ENCODE measurements at regions not wholly inside any gene's neighbourhood (a gene's known extent, or its start where the extent isn't known, plus 50 kb on each side); places are given as distances from the start of the nearest gene placed in this dataset.

- TF ChIP-seq REST (IDR thresholded peaks at IDR 0.05; ENCODE audit: insufficient replicate concordance, low read depth) (no peak), GABPA (IDR thresholded peaks at IDR 0.05; ENCODE audit: low read depth) (no peak), CTCF (IDR thresholded peaks at IDR 0.05; ENCODE audit: insufficient read depth, low read length) (no peak), POLR2AphosphoS5 (IDR thresholded peaks at IDR 0.05; ENCODE audit: low read depth) (no peak), SPI1 (IDR thresholded peaks at IDR 0.05; ENCODE audit: borderline replicate concordance, low read depth) (no peak)
These were observed 107.1 kb upstream of the UQCRFS1 start for GRCh38 chr19:29320086-29320485.

Measured in HL-60 (cell line).